Upper lobe of left lung (tissue), 6 donors: ENCODE measurements at regions not wholly inside any gene's neighbourhood (a gene's known extent, or its start where the extent isn't known, plus 50 kb on each side); places are given as distances from the start of the nearest gene placed in this dataset.

Experiments
- ATAC-seq, 2 donors: fragments of 200-7000 bp; cut with Tn5 transposase; one replicate each; pipeline ENCODE4 v1.9.1; 2022; ENCODE audit warnings: mild to moderate bottlenecking in 2 of 2, moderate library complexity in 2 of 2; ENCODE audit not compliant: low FRiP score in 2 of 2
- DNase-seq, 2 donors: peaks; one replicate each; pipeline ENCODE4 v3.0.0-alpha.2; 2019 to 2020
- H3K27ac ChIP-seq, 4 donors: fragments of 200-600 bp; sonication (generic); one replicate each; pipeline ENCODE4 v1.5.1; 2016 to 2019
- H3K27me3 ChIP-seq, 4 donors: fragments of 200-600 bp; sonication (generic); one replicate each; pipeline ENCODE4 v1.5.1; 2017 to 2019
- H3K36me3 ChIP-seq, 4 donors: fragments of 200-600 bp; sonication (generic); one replicate each; pipeline ENCODE4 v1.5.1; 2016 to 2019
- H3K4me1 ChIP-seq, 4 donors: fragments of 200-600 bp; sonication (generic); one replicate each; pipeline ENCODE4 v1.5.1; 2018 to 2019
- H3K4me3 ChIP-seq, 4 donors: fragments of 200-600 bp; sonication (generic); one replicate each; pipeline ENCODE4 v1.5.1; 2017 to 2019; ENCODE audit warnings: mild to moderate bottlenecking in 2 of 4, moderate library complexity in 1 of 4
- H3K9me3 ChIP-seq, 4 donors: fragments of 200-600 bp; sonication (generic); one replicate each; pipeline ENCODE4 v1.5.1; 2018 to 2019
- CTCF ChIP-seq, 6 experiments: fragments of 450-650 bp in 4 of 6; fragments of 200-600 bp in 2 of 6; sonication (generic) in 2 of 6; IDR thresholded peaks; one replicate each; pipeline ENCODE4 v1.5.1; 2016 to 2019; ENCODE audit warnings: antibody characterized with exemption in 6 of 6
- EP300 ChIP-seq, 4 donors: sonication (generic); formaldehyde crosslinking; IDR thresholded peaks; one replicate each; pipeline ENCODE4 v1.5.1; 2017; ENCODE audit warnings: antibody characterized with exemption in 4 of 4, control low read depth in 2 of 4
- POLR2A ChIP-seq, 4 donors: fragments of 450-650 bp; IDR thresholded peaks; one replicate each; pipeline ENCODE4 v1.5.1; 2016 to 2017; ENCODE audit warnings: antibody characterized with exemption in 4 of 4, mild to moderate bottlenecking in 2 of 4
- POLR2AphosphoS5 ChIP-seq, 2 donors: sonication (generic); formaldehyde crosslinking; IDR thresholded peaks; one replicate each; pipeline ENCODE4 v1.5.1; 2017; ENCODE audit warnings: antibody characterized with exemption in 2 of 2
- WGBS, 2 donors: methylation state at CpG; one replicate each; pipeline ENCODE4 v1.1.5; 2017 to 2018; 5-methylcytosine and 5-hydroxymethylcytosine counted together
- donor health status: DM: no; HTN: no; CAD: no; lungs with moderate emphysema.
- donor health status: DM: no; HTN: yes; CAD: no; lungs with severe emphysema.

GRCh38 chr1:8259498-8260290 lies 58.2 kb upstream of the SLC45A1 start:
- WGBS, 2 donors, result 33 to 34% methylated on average over 13 of the region's 13 CpGs
- Histone ChIP-seq H3K27ac (peak overlapping the region; percentile 73 to 84 (median 80)), H3K36me3 (no peaks in the 10 kb centered on the region), H3K27me3 (no peaks in the 10 kb centered on the region), H3K4me1 (peaks cover 18 to 29% (median 24%) of the 10 kb centered on the region in 4 donors), H3K9me3 (no peaks in the 10 kb centered on the region), H3K4me3 (peak overlapping the region in 1 of 4 donors; percentile 12)
- ATAC-seq, result peak; percentile 55 to 82
- peak in 1 of 2 donors; percentile 71 for DNase-seq
- TF ChIP-seq POLR2A (IDR thresholded peaks at IDR 0.05) (peak in 1 of 4 donors; percentile 10), POLR2AphosphoS5 (IDR thresholded peaks at IDR 0.05) (peak in 1 of 2 donors; percentile 34), EP300 (IDR thresholded peaks at IDR 0.05) (peak in 2 of 4 donors; percentile 84 to 95), CTCF (IDR thresholded peaks at IDR 0.05) (no peak)

GRCh38 chr1:8257621-8258020 lies 60.3 kb upstream of the SLC45A1 start:
- Histone ChIP-seq H3K27me3 (no peaks in the 10 kb centered on the region), H3K9me3 (no peaks in the 10 kb centered on the region), H3K27ac (peak overlapping the region; percentile 73 to 84 (median 80)), H3K4me3 (no peak overlapping the region), H3K36me3 (no peaks in the 10 kb centered on the region), H3K4me1 (peaks cover 18 to 29% (median 24%) of the 10 kb centered on the region in 4 donors)
- no peak for DNase-seq
- ATAC-seq, result no peak
- TF ChIP-seq CTCF (IDR thresholded peaks at IDR 0.05) (no peak), EP300 (IDR thresholded peaks at IDR 0.05) (no peak), POLR2AphosphoS5 (IDR thresholded peaks at IDR 0.05) (no peak), POLR2A (IDR thresholded peaks at IDR 0.05) (no peak)
- 91% methylated on average over 7 of the region's 7 CpGs for WGBS, 2 donors

GRCh38 chr1:8256321-8256720 lies 61.6 kb upstream of the SLC45A1 start:
- WGBS, 2 donors, result 92 to 95% methylated on average over 7 of the region's 7 CpGs
- DNase-seq, result no peak
- no peak overlapping the region for H3K4me3 ChIP-seq
- no peaks in the 10 kb centered on the region for H3K36me3 ChIP-seq
- no peak for ATAC-seq
- H3K27me3 ChIP-seq, result no peaks in the 10 kb centered on the region
- no peaks in the 10 kb centered on the region for H3K9me3 ChIP-seq
- no peak for TF ChIP-seq POLR2AphosphoS5 (IDR thresholded peaks at IDR 0.05)
- no peak for TF ChIP-seq CTCF (IDR thresholded peaks at IDR 0.05)
- no peak for TF ChIP-seq POLR2A (IDR thresholded peaks at IDR 0.05)
- no peak for TF ChIP-seq EP300 (IDR thresholded peaks at IDR 0.05)
- H3K27ac ChIP-seq, result peak overlapping the region in 1 of 4 donors; percentile 84
- H3K4me1 ChIP-seq, result peaks cover 18 to 29% (median 24%) of the 10 kb centered on the region in 4 donors

GRCh38 chr1:8255712-8256111 lies 62.2 kb upstream of the SLC45A1 start:
- H3K4me3 ChIP-seq, result no peak overlapping the region
- peaks cover 18 to 28% (median 24%) of the 10 kb centered on the region in 4 donors for H3K4me1 ChIP-seq
- no peak overlapping the region for H3K27ac ChIP-seq
- no peak for TF ChIP-seq CTCF (IDR thresholded peaks at IDR 0.05)
- no peak for TF ChIP-seq POLR2AphosphoS5 (IDR thresholded peaks at IDR 0.05)
- no peak for TF ChIP-seq POLR2A (IDR thresholded peaks at IDR 0.05)
- TF ChIP-seq EP300 (IDR thresholded peaks at IDR 0.05), result no peak
- WGBS, 2 donors, result 91 to 95% methylated on average over 5 of the region's 5 CpGs
- no peaks in the 10 kb centered on the region for H3K27me3 ChIP-seq
- ATAC-seq (no peak), DNase-seq (no peak)
- no peaks in the 10 kb centered on the region for H3K36me3 ChIP-seq
- no peaks in the 10 kb centered on the region for H3K9me3 ChIP-seq
